Liver (tissue), 8 donors: ENCODE measurements at regions not wholly inside any gene's neighbourhood (a gene's known extent, or its start where the extent isn't known, plus 50 kb on each side); places are given as distances from the start of the nearest gene placed in this dataset.

Experiments used
- DNase-seq: peaks from one replicate; pipeline ENCODE4 v3.0.0-alpha.2; 2017; ENCODE audit warnings: low spot score
- H3K27ac ChIP-seq, 2 donors: one replicate each; pipeline ENCODE4 v1.7.0; 2013; ENCODE audit warnings: inconsistent platforms in 2 of 2, low read length in 2 of 2, control low read depth in 1 of 2, low read depth in 1 of 2, mild to moderate bottlenecking in 1 of 2
- H3K27me3 ChIP-seq, 4 donors: one replicate each; pipeline versions ENCODE4 v1.6.1 to v1.7.0; 2013; ENCODE audit warnings: low read length in 3 of 4, inconsistent platforms in 1 of 4, mild to moderate bottlenecking in 1 of 4, moderate library complexity in 1 of 4; ENCODE audit not compliant: control insufficient read depth in 4 of 4, insufficient read depth in 4 of 4
- H3K36me3 ChIP-seq, 4 donors: one replicate each; pipeline versions ENCODE4 v1.6.1 to v1.7.0; 2013; ENCODE audit warnings: low read length in 3 of 4, mild to moderate bottlenecking in 3 of 4, low read depth in 1 of 4, moderate library complexity in 1 of 4; ENCODE audit not compliant: control insufficient read depth in 4 of 4, insufficient read depth in 3 of 4
- H3K4me1 ChIP-seq, 4 donors: one replicate each; pipeline versions ENCODE4 v1.6.1 to v1.7.0; 2013; ENCODE audit warnings: low read length in 3 of 4, mild to moderate bottlenecking in 3 of 4, moderate library complexity in 1 of 4; ENCODE audit not compliant: control insufficient read depth in 4 of 4, insufficient read depth in 4 of 4
- H3K4me3 ChIP-seq, 3 donors: one replicate each; pipeline versions ENCODE4 v1.6.1 to v1.7.0; 2013; ENCODE audit warnings: low read length in 3 of 3, control low read depth in 1 of 3, low read depth in 1 of 3, mild to moderate bottlenecking in 1 of 3
- H3K9ac ChIP-seq, 2 donors: one replicate each; pipeline ENCODE4 v1.7.0; 2013; ENCODE audit warnings: low read length in 2 of 2, mild to moderate bottlenecking in 2 of 2, moderate library complexity in 2 of 2, control low read depth in 1 of 2, low read depth in 1 of 2
- H3K9me3 ChIP-seq, 4 donors: one replicate each; pipeline versions ENCODE4 v1.6.1 to v1.7.0; 2013; ENCODE audit warnings: low read length in 3 of 4; ENCODE audit not compliant: control insufficient read depth in 4 of 4
- EGR1 ChIP-seq, 2 donors: IDR thresholded peaks; 2 replicates each; pipeline ENCODE4 v1.6.1; 2016 to 2018; ENCODE audit warnings: antibody characterized with exemption in 2 of 2, low read depth in 2 of 2
- FOXA1 ChIP-seq: IDR thresholded peaks from 2 replicates; pipeline ENCODE4 v1.6.1; 2016; ENCODE audit warnings: antibody characterized with exemption
- FOXA2 ChIP-seq: IDR thresholded peaks from 2 replicates; pipeline ENCODE4 v1.6.1; 2016; ENCODE audit warnings: antibody characterized with exemption
- GABPA ChIP-seq, 2 donors: IDR thresholded peaks in 1 of 2; conservative IDR thresholded peaks in 1 of 2; 2 replicates each; pipeline ENCODE4 v1.6.1; 2016; ENCODE audit warnings: antibody characterized with exemption in 2 of 2, mild to moderate bottlenecking in 1 of 2, moderate library complexity in 1 of 2
- HNF4A ChIP-seq, 2 donors: conservative IDR thresholded peaks; 2 replicates each; pipeline ENCODE4 v1.6.1; 2016; ENCODE audit warnings: antibody characterized with exemption in 2 of 2, mild to moderate bottlenecking in 2 of 2
- JUND ChIP-seq, 2 donors: IDR thresholded peaks; 2 replicates each; pipeline ENCODE4 v1.6.1; 2016; ENCODE audit warnings: antibody characterized with exemption in 2 of 2
- NR2F2 ChIP-seq: IDR thresholded peaks from 2 replicates; pipeline ENCODE4 v1.6.1; 2016; ENCODE audit warnings: antibody characterized with exemption
- RAD21 ChIP-seq, 2 donors: IDR thresholded peaks; 2 replicates each; pipeline ENCODE4 v1.6.1; 2016; ENCODE audit warnings: antibody characterized with exemption in 2 of 2, mild to moderate bottlenecking in 2 of 2
- RXRA ChIP-seq, 2 donors: IDR thresholded peaks; 2 replicates each; pipeline ENCODE4 v1.6.1; 2017 to 2018; ENCODE audit warnings: antibody characterized with exemption in 2 of 2, mild to moderate bottlenecking in 1 of 2
- SP1 ChIP-seq: IDR thresholded peaks from 2 replicates; pipeline ENCODE4 v1.6.1; 2018; ENCODE audit warnings: antibody characterized with exemption, mild to moderate bottlenecking
- TAF1 ChIP-seq: conservative IDR thresholded peaks from 2 replicates; pipeline ENCODE4 v1.6.1; 2016; ENCODE audit warnings: antibody characterized with exemption, mild to moderate bottlenecking
- YY1 ChIP-seq: IDR thresholded peaks from 2 replicates; pipeline ENCODE4 v1.6.1; 2016; ENCODE audit warnings: antibody characterized with exemption, mild to moderate bottlenecking
- WGBS: extraction: QIAGEN DNeasy Blood & Tissue Kit; methylation state at CpG from one replicate; pipeline ENCODE4 v1.1.7; 2013; 5-methylcytosine and 5-hydroxymethylcytosine counted together
- TF ChIP-seq, protein P1 (sequence below): IDR thresholded peaks from 2 replicates; pipeline ENCODE4 v1.6.1; 2016; ENCODE audit warnings: antibody characterized with exemption
- TF ChIP-seq, protein P2 (sequence below): IDR thresholded peaks from 2 replicates; pipeline ENCODE4 v1.6.1; 2016; ENCODE audit warnings: antibody characterized with exemption
- TF ChIP-seq, protein P3 (sequence below): IDR thresholded peaks from 2 replicates; pipeline ENCODE4 v1.6.1; 2016; ENCODE audit warnings: antibody characterized with exemption
- TF ChIP-seq, protein P4 (sequence below): fragments of 150-350 bp; IDR thresholded peaks from 2 replicates; pipeline ENCODE4 v1.5.1; 2017; ENCODE audit warnings: improper control_type of control experiment, low read depth, low read length; ENCODE audit not compliant: missing input control
- TF ChIP-seq, protein P5 (sequence below): IDR thresholded peaks from 2 replicates; pipeline ENCODE4 v1.6.1; 2016; ENCODE audit warnings: antibody characterized with exemption, mild to moderate bottlenecking
- donor health status: healthy.
- donor health status: healthy.
- donor health status: healthy.
- donor health status: healthy.
- donor health status: healthy.

DNA sequence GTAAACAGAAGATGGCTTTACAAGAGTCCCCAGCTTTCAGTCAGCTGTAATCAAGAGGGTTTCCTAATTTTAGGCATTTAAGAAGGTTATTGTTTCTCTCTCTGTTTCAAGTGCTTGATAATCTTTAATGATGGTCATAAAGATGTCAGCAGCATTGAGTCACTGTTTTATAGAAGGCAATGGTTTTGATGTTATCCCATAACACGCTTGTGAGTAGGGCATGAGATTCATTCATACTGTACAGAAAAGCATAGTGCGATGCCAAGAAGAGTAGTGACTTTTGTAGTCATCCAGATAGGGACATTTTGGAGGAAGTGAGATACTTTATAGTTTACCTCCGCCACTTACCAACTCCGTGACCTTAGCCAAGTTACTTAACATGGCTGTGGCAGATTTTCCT lies 364.2 kb upstream of the SLC10A2 start:
- TF ChIP-seq RAD21 (IDR thresholded peaks at IDR 0.05) (no peak), RXRA (IDR thresholded peaks at IDR 0.05) (no peak)
- Histone ChIP-seq H3K9ac (no peak overlapping the region), H3K36me3 (no peaks in the 10 kb centered on the region), H3K27me3 (no peaks in the 10 kb centered on the region), H3K4me3 (no peak overlapping the region), H3K9me3 (no peaks in the 10 kb centered on the region), H3K4me1 (no peaks in the 10 kb centered on the region), H3K27ac (no peak overlapping the region)
- WGBS = 80% methylated on average over 4 of the region's 4 CpGs
- no peak for DNase-seq

DNA sequence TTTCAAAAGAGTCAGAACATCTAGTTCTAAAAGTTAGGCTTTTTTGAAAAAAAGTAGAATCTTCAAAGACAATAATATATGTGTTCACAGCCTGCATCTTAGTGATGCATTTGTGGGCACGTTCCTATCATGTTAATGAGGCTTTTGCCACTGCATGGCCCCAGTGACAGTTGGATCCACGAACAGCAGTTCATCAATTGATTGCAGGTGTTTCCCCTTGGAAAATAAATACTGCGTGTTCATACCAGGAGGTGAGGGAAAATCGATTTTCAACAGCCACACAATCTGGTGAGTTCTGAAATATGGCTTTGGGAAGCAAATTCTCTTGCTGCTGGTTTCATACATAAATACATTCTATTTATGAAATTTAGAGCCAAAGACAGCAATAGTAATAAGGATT lies 343.8 kb upstream of the SLC10A2 start:
- no peaks in the 10 kb centered on the region for H3K4me1 ChIP-seq
- H3K4me3 ChIP-seq = no peak overlapping the region
- H3K27ac ChIP-seq = no peak overlapping the region
- WGBS = 64% methylated on average over 4 of the region's 4 CpGs
- H3K9me3 ChIP-seq = no peaks in the 10 kb centered on the region
- no peaks in the 10 kb centered on the region for H3K36me3 ChIP-seq
- H3K27me3 ChIP-seq = no peaks in the 10 kb centered on the region
- H3K9ac ChIP-seq = no peak overlapping the region
- no peak for DNase-seq
- TF ChIP-seq NR2F2 (no peak), JUND (IDR thresholded peaks at IDR 0.05) (no peak), FOXA2 (no peak), GABPA (IDR thresholded peaks at IDR 0.05 in 1 of 2, conservative IDR thresholded peaks at IDR 0.05 in 1 of 2) (no peak), HNF4A (conservative IDR thresholded peaks at IDR 0.05) (no peak), TAF1 (no peak), SP1 (no peak), FOXA1 (no peak), EGR1 (IDR thresholded peaks at IDR 0.05; ENCODE audit: low read depth in 2 of 2) (no peak), RXRA (IDR thresholded peaks at IDR 0.05) (no peak)
- TF ChIP-seq, protein P1, sequence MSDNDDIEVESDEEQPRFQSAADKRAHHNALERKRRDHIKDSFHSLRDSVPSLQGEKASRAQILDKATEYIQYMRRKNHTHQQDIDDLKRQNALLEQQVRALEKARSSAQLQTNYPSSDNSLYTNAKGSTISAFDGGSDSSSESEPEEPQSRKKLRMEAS = no peak
- TF ChIP-seq, protein P2, sequence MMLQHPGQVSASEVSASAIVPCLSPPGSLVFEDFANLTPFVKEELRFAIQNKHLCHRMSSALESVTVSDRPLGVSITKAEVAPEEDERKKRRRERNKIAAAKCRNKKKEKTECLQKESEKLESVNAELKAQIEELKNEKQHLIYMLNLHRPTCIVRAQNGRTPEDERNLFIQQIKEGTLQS = no peak
- TF ChIP-seq, protein P3, sequence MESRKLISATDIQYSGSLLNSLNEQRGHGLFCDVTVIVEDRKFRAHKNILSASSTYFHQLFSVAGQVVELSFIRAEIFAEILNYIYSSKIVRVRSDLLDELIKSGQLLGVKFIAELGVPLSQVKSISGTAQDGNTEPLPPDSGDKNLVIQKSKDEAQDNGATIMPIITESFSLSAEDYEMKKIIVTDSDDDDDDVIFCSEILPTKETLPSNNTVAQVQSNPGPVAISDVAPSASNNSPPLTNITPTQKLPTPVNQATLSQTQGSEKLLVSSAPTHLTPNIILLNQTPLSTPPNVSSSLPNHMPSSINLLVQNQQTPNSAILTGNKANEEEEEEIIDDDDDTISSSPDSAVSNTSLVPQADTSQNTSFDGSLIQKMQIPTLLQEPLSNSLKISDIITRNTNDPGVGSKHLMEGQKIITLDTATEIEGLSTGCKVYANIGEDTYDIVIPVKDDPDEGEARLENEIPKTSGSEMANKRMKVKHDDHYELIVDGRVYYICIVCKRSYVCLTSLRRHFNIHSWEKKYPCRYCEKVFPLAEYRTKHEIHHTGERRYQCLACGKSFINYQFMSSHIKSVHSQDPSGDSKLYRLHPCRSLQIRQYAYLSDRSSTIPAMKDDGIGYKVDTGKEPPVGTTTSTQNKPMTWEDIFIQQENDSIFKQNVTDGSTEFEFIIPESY = no peak
- TF ChIP-seq, protein P4, sequence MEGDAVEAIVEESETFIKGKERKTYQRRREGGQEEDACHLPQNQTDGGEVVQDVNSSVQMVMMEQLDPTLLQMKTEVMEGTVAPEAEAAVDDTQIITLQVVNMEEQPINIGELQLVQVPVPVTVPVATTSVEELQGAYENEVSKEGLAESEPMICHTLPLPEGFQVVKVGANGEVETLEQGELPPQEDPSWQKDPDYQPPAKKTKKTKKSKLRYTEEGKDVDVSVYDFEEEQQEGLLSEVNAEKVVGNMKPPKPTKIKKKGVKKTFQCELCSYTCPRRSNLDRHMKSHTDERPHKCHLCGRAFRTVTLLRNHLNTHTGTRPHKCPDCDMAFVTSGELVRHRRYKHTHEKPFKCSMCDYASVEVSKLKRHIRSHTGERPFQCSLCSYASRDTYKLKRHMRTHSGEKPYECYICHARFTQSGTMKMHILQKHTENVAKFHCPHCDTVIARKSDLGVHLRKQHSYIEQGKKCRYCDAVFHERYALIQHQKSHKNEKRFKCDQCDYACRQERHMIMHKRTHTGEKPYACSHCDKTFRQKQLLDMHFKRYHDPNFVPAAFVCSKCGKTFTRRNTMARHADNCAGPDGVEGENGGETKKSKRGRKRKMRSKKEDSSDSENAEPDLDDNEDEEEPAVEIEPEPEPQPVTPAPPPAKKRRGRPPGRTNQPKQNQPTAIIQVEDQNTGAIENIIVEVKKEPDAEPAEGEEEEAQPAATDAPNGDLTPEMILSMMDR = no peak

DNA sequence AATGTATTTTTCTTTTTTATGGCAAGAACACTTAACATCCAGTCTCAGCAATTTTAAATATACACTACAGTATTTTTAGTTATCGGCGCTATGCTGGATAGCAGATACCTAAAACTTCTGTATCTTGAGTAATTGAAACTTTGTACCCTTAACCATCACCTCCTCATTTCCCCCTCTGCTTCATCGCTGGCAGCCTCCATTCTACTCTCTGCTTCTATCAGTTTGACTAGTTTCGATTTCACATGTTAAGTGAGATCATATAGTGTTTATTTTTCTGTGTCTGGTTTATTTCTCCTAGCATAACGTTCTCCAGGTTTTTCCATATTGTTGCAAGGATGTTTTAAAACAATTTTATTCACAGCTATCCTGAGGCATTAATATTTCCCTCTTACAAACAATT lies 340.8 kb upstream of the SLC10A2 start:
- H3K27me3 ChIP-seq = no peaks in the 10 kb centered on the region
- TF ChIP-seq YY1 = no peak
- no peak for TF ChIP-seq RAD21 (IDR thresholded peaks at IDR 0.05)
- TF ChIP-seq, protein P2 = no peak
- TF ChIP-seq HNF4A (conservative IDR thresholded peaks at IDR 0.05) = no peak
- TF ChIP-seq, protein P5, sequence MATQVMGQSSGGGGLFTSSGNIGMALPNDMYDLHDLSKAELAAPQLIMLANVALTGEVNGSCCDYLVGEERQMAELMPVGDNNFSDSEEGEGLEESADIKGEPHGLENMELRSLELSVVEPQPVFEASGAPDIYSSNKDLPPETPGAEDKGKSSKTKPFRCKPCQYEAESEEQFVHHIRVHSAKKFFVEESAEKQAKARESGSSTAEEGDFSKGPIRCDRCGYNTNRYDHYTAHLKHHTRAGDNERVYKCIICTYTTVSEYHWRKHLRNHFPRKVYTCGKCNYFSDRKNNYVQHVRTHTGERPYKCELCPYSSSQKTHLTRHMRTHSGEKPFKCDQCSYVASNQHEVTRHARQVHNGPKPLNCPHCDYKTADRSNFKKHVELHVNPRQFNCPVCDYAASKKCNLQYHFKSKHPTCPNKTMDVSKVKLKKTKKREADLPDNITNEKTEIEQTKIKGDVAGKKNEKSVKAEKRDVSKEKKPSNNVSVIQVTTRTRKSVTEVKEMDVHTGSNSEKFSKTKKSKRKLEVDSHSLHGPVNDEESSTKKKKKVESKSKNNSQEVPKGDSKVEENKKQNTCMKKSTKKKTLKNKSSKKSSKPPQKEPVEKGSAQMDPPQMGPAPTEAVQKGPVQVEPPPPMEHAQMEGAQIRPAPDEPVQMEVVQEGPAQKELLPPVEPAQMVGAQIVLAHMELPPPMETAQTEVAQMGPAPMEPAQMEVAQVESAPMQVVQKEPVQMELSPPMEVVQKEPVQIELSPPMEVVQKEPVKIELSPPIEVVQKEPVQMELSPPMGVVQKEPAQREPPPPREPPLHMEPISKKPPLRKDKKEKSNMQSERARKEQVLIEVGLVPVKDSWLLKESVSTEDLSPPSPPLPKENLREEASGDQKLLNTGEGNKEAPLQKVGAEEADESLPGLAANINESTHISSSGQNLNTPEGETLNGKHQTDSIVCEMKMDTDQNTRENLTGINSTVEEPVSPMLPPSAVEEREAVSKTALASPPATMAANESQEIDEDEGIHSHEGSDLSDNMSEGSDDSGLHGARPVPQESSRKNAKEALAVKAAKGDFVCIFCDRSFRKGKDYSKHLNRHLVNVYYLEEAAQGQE = no peak
- no peak for TF ChIP-seq EGR1 (IDR thresholded peaks at IDR 0.05; ENCODE audit: low read depth in 2 of 2)
- no peaks in the 10 kb centered on the region for H3K36me3 ChIP-seq
- WGBS = 83% methylated on average over 5 of the region's 5 CpGs
- H3K9ac ChIP-seq = no peak overlapping the region
- no peaks in the 10 kb centered on the region for H3K9me3 ChIP-seq
- H3K4me1 ChIP-seq = no peaks in the 10 kb centered on the region
- no peak overlapping the region for H3K4me3 ChIP-seq
- no peak for DNase-seq
- no peak overlapping the region for H3K27ac ChIP-seq
